HL-60/S4 (cell line): ENCODE measurements at regions not wholly inside any gene's neighbourhood (a gene's known extent, or its start where the extent isn't known, plus 50 kb on each side); places are given as distances from the start of the nearest gene placed in this dataset.
"Not testable (repeated sequence)": the region's sequence is repeated elsewhere in the genome, so short reads cannot be mapped to it uniquely, and the experiment has no call there.

Source experiments
- in situ Hi-C: fragments of 300-500 bp; cut with MboI; formaldehyde crosslinking; loops from 2 replicates; pipeline ENCODE4 v1.14.3; 2022; ENCODE audit warnings: low sequenced_read_pairs

GRCh38 chr20:40848526-40848925 lies 159.5 kb upstream of the MAFB start:
- in situ Hi-C loops = no loop called here

- in situ Hi-C loops = no loop called here
Observed at GRCh38 chr20:40849456-40849855, 160.4 kb upstream of the MAFB start.

- in situ Hi-C loops = no loop called here
Observed at GRCh38 chr20:40851051-40851450, 162.0 kb upstream of the MAFB start.

DNA sequence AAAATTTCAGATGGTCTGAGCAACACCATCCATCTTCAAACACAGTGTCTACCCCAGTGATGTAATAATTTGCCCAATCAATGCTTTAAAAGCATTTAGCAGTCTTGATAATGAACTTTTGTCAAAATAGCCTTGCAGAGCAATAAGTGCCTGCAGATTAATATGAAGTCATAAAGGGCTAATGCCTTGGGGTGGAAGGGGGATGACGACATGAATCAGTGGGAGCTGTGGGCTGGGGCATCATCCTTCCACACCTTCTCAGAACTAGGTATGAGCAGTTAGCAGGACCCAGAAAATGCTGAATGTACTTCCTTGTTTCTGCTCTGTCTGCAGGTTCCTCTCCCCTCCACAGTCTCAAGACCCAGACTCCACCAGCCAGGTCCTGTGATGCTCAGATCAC lies 166.2 kb upstream of the MAFB start:
- in situ Hi-C loops = no loop called here

GRCh38 chr20:40856653-40857052 lies 167.6 kb upstream of the MAFB start:
- in situ Hi-C loops = no loop called here

DNA sequence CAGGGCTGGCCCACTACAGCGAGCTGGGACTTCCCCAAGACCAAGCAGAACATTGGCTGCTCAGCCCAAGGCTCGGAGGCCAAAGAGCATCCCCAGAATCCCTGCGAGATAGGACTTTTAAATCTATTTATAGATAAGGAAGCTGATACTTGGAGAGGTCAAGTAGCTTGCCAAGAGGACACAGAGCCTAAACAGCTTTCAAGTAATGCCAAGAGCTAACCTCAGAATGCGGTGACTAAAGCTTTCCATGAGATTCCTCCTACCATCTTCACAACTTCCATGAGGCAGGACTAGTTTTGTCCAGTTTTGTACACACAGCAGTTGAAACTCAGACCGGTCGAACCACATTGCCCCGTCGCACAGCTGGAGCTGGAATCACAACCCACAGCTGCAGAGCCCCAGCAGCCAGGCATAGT lies 168.1 kb upstream of the TOP1 start:
- in situ Hi-C loops = no loop called here

- in situ Hi-C loops = no loop called here
Observed at GRCh38 chr20:40861427-40862008, 167.1 kb upstream of the TOP1 start.

- in situ Hi-C loops = no loop called here
Observed at GRCh38 chr20:40863355-40863919, 165.2 kb upstream of the TOP1 start.

DNA sequence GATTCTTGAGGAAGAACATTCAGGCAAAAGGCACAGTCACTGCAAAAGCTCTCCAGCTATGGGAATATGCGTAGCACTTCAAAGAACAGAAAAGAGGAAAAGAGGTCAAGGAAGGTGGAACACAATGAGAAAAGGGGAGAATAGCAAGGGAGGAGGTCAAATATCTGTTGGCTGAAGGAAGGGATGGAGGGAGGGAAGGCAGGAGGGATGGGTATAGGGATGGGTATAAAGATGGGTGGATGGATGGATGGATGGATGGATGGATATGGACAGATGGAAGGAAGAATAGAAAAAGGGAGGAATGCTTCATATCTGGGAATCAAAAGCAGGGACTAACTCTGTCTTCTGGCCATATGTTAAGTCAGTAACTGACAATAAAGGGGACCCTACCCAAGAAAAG lies 164.2 kb upstream of the TOP1 start:
- in situ Hi-C loops = no loop called here

GRCh38 chr20:40865095-40865494 lies 163.5 kb upstream of the TOP1 start:
- in situ Hi-C loops = no loop called here

DNA sequence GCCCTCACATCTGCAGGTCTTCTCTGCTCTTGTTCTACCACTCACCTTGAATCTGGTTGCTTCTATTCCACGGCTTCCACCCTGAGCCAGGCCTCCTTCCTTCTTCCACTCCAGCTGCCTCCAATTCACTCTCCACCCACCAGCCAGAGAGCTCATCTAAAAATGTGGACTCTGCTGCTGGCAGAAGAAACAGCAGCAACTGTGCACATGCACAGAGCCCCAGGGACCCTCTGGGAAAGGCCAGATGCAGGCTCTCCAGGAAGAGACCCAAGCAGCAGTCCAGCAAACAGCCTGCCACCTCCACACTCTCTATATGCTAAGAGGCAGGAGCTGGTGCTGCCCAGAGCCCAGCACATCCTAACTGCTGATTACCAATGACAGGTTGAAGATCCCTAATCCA lies 162.6 kb upstream of the TOP1 start:
- in situ Hi-C loops = no loop called here

DNA sequence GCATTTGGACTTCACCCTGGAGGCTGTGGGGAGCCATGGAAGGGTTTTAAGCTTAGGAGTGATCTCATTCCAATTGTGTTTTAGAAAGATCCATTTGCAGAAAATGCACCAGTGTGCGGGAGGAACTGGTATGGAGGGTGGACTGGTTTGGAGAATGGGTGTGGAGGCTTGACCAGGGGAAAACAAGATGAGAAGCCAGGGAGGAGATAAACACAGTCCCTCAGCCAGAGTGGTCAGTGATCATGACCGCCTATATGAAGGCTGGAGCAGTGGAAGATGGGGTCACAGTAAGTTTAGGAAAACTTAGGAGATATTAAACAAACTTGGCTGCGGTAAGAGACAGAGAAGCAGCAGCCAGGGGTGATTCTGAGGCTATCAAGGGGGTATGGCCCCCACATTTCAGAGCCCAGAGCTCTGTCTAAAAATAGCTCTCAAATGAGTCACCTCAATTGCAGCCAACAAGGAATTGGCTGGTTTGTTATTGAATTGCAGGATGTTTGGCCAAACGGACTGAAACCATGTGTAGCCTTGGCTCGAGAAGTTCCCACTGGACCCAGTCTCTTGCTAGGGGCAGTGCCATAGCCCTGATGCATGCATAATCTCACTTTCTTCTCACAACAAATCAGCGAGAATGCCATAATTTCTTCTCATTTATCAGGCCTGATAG lies 159.9 kb upstream of the TOP1 start:
- in situ Hi-C loops = no loop called here

- in situ Hi-C loops = no loop called here
Observed at GRCh38 chr20:40869218-40870147, 159.1 kb upstream of the TOP1 start.

GRCh38 chr20:40875116-40876085 lies 153.2 kb upstream of the TOP1 start:
- in situ Hi-C loops = no loop called here

GRCh38 chr20:40878099-40878498 lies 150.5 kb upstream of the TOP1 start:
- in situ Hi-C loops = not testable (repeated sequence)

DNA sequence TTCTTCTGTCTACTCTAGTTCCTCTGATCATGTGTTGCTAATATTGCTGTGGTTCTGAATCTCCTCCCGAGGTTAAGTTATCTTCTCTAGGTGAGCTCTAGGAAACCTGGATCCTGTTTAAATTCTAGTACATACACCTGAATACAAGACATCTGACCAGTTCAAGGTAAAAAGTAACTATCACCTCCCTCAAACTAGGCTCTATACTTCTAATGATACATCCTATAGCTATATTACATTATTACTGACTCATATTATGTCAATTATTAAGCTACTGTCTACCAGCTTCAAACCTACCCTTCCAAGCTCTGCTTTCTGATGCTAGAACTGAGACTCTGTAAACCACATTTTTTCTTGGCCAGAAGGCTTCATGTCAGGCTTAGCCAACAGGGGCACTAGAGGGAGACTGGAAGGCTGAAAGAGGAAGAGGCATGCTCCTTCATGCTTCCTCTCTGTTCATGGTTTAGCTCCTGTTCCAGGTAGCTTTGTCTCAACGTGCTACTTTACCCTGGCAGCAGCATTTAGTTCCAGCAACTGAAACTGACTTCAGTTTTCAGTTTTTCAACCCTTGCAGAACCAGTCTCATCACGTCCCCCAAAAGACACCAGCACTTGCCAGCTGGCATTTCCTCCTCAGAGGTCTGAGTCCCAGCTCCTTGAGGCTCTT lies 148.4 kb upstream of the TOP1 start:
- in situ Hi-C loops = no loop called here

- in situ Hi-C loops = no loop called here
Observed at GRCh38 chr20:40880729-40881109, 147.9 kb upstream of the TOP1 start.

- in situ Hi-C loops = no loop called here
Observed at GRCh38 chr20:40882152-40882551, 146.5 kb upstream of the TOP1 start.

- in situ Hi-C loops = no loop called here
Observed at GRCh38 chr20:40883097-40883496, 145.5 kb upstream of the TOP1 start.

DNA sequence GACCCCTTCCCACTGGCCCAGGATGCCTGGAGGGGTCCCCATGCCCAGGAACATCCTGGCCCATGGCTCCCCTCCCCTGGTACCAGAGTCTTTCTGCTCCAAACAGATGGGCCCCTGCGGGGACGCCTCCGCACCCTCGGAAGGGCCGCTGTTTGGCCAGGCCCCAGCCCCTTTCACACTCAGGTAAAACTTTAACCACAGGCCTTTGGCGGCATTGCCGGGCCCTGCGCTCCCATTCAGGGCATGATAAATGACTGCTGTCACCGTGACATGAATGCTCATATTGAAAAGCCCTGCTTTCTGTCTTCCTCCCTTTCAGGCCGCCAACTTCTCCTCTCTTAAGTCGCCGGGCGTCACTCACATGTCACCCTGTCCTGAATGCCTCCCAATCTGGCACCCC lies 141.5 kb upstream of the TOP1 start:
- in situ Hi-C loops = no loop called here
